Neural progenitor cell (in vitro differentiated cells): ENCODE measurements at regions not wholly inside any gene's neighbourhood (a gene's known extent, or its start where the extent isn't known, plus 50 kb on each side); places are given as distances from the start of the nearest gene placed in this dataset.

Experiments used
- DNase-seq: peaks from one replicate; pipeline ENCODE4 v3.0.0-alpha.2; 2016; ENCODE audit warnings: low spot score
- H2AFZ ChIP-seq: fragments of 200-600 bp; sonication (generic); replicated peaks from 2 replicates; pipeline ENCODE4 v1.6.1; 2016; ENCODE audit warnings: antibody characterized with exemption
- H3F3A ChIP-seq: fragments of 200-600 bp; sonication (generic); 2 replicates; pipeline ENCODE4 v1.6.1; 2016; ENCODE audit warnings: antibody characterized with exemption, low read depth
- H3K27ac ChIP-seq: fragments of 200-600 bp; sonication (generic); 2 replicates; pipeline ENCODE4 v1.5.1; 2016; ENCODE audit warnings: mild to moderate bottlenecking
- H3K27me3 ChIP-seq: fragments of 200-600 bp; sonication (generic); 2 replicates; pipeline ENCODE4 v1.6.1; 2016; ENCODE audit warnings: mild to moderate bottlenecking, moderate library complexity
- H3K36me3 ChIP-seq: fragments of 200-600 bp; sonication (generic); 2 replicates; pipeline ENCODE4 v1.5.1; 2016
- H3K4me1 ChIP-seq: fragments of 200-600 bp; sonication (generic); 2 replicates; pipeline ENCODE4 v1.6.1; 2016; ENCODE audit warnings: mixed run types
- H3K4me2 ChIP-seq: fragments of 200-600 bp; sonication (generic); 2 replicates; pipeline ENCODE4 v1.6.1; 2016
- H3K4me3 ChIP-seq: fragments of 200-600 bp; sonication (generic); 2 replicates; pipeline ENCODE4 v1.5.1; 2016
- H3K79me2 ChIP-seq: fragments of 200-600 bp; sonication (generic); 2 replicates; pipeline ENCODE4 v1.6.1; 2016; ENCODE audit warnings: low read depth
- H3K9ac ChIP-seq: fragments of 200-600 bp; sonication (generic); 2 replicates; pipeline ENCODE4 v1.6.1; 2016
- H3K9me3 ChIP-seq: fragments of 200-600 bp; sonication (generic); 2 replicates; pipeline ENCODE4 v1.5.1; 2016; ENCODE audit warnings: low read depth
- H4K20me1 ChIP-seq: fragments of 200-600 bp; sonication (generic); 2 replicates; pipeline ENCODE4 v1.6.1; 2016; ENCODE audit warnings: low read depth
- H3K27ac Mint-ChIP-seq: 3 replicates; pipeline ENCODE4 v1.8.0; 2021; ENCODE audit warnings: mixed read lengths
- H3K27me3 Mint-ChIP-seq: 2 replicates; pipeline ENCODE4 v1.8.0; 2022; ENCODE audit warnings: low read depth, mild to moderate bottlenecking, inconsistent platforms, moderate library complexity, mixed read lengths; ENCODE audit not compliant: insufficient read depth
- H3K36me3 Mint-ChIP-seq: 3 replicates; pipeline ENCODE4 v1.8.0; 2021; ENCODE audit warnings: mixed read lengths
- H3K4me1 Mint-ChIP-seq: 3 replicates; pipeline ENCODE4 v1.8.0; 2021; ENCODE audit warnings: mixed read lengths
- H3K4me3 Mint-ChIP-seq: 3 replicates; pipeline ENCODE4 v1.8.0; 2021; ENCODE audit warnings: mild to moderate bottlenecking, moderate library complexity, mixed read lengths
- H3K9me3 Mint-ChIP-seq: 3 replicates; pipeline ENCODE4 v1.8.0; 2020; ENCODE audit warnings: mixed read lengths
- EZH2 ChIP-seq: fragments of 200-600 bp; sonication (generic); IDR thresholded peaks from 2 replicates; pipeline ENCODE4 v1.6.1; 2017; ENCODE audit warnings: antibody characterized with exemption, mild to moderate bottlenecking, moderate library complexity
- EZH2phosphoT487 ChIP-seq: fragments of 200-600 bp; sonication (generic); IDR thresholded peaks from 2 replicates; pipeline ENCODE4 v1.6.1; 2017; ENCODE audit warnings: antibody characterized with exemption
- TF ChIP-seq, protein P1 (sequence below): fragments of 200-600 bp; sonication (generic); IDR thresholded peaks from 2 replicates; pipeline ENCODE4 v1.5.1; 2017; ENCODE audit warnings: antibody characterized with exemption, mild to moderate bottlenecking

DNA sequence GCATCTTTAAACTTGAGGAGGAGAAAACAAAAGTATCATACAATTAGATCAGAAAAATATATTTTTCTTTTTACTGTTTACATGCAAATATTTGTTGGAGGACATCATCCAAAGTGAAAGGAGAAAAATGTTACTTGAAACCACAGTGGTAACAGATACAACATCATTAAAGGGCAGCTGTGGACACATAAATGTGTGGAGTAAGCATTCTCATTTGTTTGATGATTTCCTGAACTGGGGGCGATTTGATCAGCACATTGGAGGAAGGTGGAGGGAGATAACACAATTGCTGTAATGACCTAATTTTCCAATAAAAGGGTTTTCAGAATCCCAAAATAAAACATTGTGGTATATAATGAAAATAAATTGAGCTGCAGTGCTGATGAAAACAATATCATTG is 314.5 kb upstream of the HS3ST1 start:
- no peak overlapping the region for H3K27ac ChIP-seq
- no peaks in the 10 kb centered on the region for H3K79me2 ChIP-seq
- TF ChIP-seq EZH2 (no peak), EZH2phosphoT487 (no peak)
- TF ChIP-seq, protein P1, sequence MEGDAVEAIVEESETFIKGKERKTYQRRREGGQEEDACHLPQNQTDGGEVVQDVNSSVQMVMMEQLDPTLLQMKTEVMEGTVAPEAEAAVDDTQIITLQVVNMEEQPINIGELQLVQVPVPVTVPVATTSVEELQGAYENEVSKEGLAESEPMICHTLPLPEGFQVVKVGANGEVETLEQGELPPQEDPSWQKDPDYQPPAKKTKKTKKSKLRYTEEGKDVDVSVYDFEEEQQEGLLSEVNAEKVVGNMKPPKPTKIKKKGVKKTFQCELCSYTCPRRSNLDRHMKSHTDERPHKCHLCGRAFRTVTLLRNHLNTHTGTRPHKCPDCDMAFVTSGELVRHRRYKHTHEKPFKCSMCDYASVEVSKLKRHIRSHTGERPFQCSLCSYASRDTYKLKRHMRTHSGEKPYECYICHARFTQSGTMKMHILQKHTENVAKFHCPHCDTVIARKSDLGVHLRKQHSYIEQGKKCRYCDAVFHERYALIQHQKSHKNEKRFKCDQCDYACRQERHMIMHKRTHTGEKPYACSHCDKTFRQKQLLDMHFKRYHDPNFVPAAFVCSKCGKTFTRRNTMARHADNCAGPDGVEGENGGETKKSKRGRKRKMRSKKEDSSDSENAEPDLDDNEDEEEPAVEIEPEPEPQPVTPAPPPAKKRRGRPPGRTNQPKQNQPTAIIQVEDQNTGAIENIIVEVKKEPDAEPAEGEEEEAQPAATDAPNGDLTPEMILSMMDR, result no peak
- no peaks in the 10 kb centered on the region for H3F3A ChIP-seq
- Mint-ChIP-seq H3K4me1 (peaks cover 6% of the 10 kb centered on the region), H3K4me3 (no peak overlapping the region), H3K9me3 (peaks cover 2% of the 10 kb centered on the region), H3K27ac (no peak overlapping the region), H3K36me3 (no peaks in the 10 kb centered on the region), H3K27me3 (peaks cover 2% of the 10 kb centered on the region)
- H3K4me1 ChIP-seq, result no peaks in the 10 kb centered on the region
- H2AFZ ChIP-seq, result no peak overlapping the region
- H4K20me1 ChIP-seq, result no peaks in the 10 kb centered on the region
- no peaks in the 10 kb centered on the region for H3K9me3 ChIP-seq
- H3K36me3 ChIP-seq, result no peaks in the 10 kb centered on the region
- DNase-seq, result no peak
- H3K27me3 ChIP-seq, result no peaks in the 10 kb centered on the region
- no peak overlapping the region for H3K4me3 ChIP-seq
- no peak overlapping the region for H3K9ac ChIP-seq
- no peak overlapping the region for H3K4me2 ChIP-seq

DNA sequence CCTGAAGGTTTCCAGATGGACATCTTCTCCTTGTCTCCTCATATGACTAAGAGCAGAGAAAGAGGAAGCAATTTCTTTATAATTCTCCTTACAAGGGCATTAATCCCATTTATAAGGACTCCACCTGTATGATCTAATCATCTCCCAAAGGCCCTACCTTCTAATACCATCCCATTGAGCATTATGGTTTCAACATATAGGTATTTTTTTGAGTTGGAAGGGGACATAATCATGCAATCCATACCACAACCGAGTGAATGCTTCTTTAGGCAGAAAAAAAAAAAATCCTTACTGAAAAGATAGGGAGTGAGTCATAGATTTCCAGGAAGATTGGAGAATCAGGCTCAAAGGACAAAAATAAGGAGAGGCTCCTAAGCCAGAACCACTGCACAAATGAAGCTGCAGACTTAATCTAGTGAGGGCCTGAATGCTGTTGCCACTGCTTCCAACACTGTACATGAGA is 312.5 kb upstream of the HS3ST1 start:
- Histone ChIP-seq H3K9ac (no peak overlapping the region), H3K79me2 (no peaks in the 10 kb centered on the region), H3K27me3 (no peaks in the 10 kb centered on the region), H3K4me2 (no peak overlapping the region), H3K4me3 (no peak overlapping the region), H4K20me1 (no peaks in the 10 kb centered on the region), H2AFZ (no peak overlapping the region), H3K9me3 (no peaks in the 10 kb centered on the region), H3F3A (no peaks in the 10 kb centered on the region), H3K36me3 (no peaks in the 10 kb centered on the region), H3K4me1 (no peaks in the 10 kb centered on the region), H3K27ac (no peak overlapping the region)
- Mint-ChIP-seq H3K36me3 (no peaks in the 10 kb centered on the region), H3K9me3 (peaks cover 2% of the 10 kb centered on the region), H3K27me3 (peaks cover 2% of the 10 kb centered on the region), H3K27ac (no peak overlapping the region), H3K4me1 (no peaks in the 10 kb centered on the region), H3K4me3 (no peak overlapping the region)
- DNase-seq, result no peak
- TF ChIP-seq, protein P1, result no peak
- no peak for TF ChIP-seq EZH2phosphoT487
- no peak for TF ChIP-seq EZH2

DNA sequence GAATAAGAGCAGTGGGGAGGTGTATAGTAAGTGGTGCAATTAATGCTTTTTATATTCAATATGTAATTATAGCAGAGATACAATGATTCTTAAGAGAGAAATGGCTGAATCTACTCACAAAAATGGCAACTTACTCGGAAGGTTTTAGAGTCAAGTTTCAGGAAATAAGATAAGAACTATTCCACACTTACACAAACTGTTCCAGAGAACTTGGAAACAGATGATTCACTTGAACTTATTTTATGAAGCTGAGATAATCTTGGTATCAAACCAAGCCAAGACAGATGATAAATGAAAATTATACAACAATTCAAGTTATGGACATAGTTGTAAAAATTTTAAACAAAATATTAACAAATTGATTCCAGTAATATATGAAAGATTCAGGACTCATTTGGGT is 311.3 kb upstream of the HS3ST1 start:
- Histone ChIP-seq H3K4me3 (no peak overlapping the region), H3K9ac (no peak overlapping the region), H3K4me1 (no peaks in the 10 kb centered on the region), H3K27ac (no peak overlapping the region), H3K9me3 (no peaks in the 10 kb centered on the region), H3F3A (no peaks in the 10 kb centered on the region), H3K36me3 (no peaks in the 10 kb centered on the region), H2AFZ (no peak overlapping the region), H3K79me2 (no peaks in the 10 kb centered on the region), H3K27me3 (no peaks in the 10 kb centered on the region), H3K4me2 (no peak overlapping the region), H4K20me1 (no peaks in the 10 kb centered on the region)
- TF ChIP-seq, protein P1, result no peak
- no peak for TF ChIP-seq EZH2phosphoT487
- TF ChIP-seq EZH2, result no peak
- Mint-ChIP-seq H3K9me3 (peaks cover 2% of the 10 kb centered on the region), H3K36me3 (no peaks in the 10 kb centered on the region), H3K27ac (no peak overlapping the region), H3K27me3 (peaks cover 2% of the 10 kb centered on the region), H3K4me3 (no peak overlapping the region), H3K4me1 (no peaks in the 10 kb centered on the region)
- DNase-seq, result no peak
